ENCODE measurements at regions not wholly inside any gene's neighbourhood (a gene's known extent, or its start where the extent isn't known, plus 50 kb on each side); places are given as distances from the start of the nearest gene placed in this dataset.
"Not testable (repeated sequence)": the region's sequence is repeated elsewhere in the genome, so short reads cannot be mapped to it uniquely, and the experiment has no call there.

DNA sequence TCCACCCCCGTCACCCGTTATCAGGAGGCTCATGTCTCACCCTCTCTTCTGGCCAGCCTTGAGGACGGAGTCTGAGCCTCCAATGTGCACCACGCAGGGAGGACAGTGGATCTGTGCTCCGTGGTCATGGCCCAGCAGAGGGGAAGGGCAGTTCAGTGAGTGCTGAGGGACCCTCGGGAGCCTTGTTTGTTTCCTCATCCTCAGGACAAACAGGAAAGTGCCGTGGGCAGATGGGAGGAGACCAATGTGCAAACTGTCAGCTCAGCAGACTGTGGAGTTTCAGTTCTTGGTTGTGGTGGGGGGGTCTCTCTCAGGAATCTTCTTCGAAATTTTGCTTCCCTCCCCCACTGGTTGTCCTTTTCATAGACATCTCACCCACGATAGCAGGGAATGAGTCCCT is 429.6 kb downstream of the DIRAS2 start:
- not testable (repeated sequence) for H3K4me1 ChIP-seq (ENCODE audit: control insufficient read depth, insufficient read depth, low read length); H3K27ac ChIP-seq (ENCODE audit: low read depth, low read length); DNase-seq (ENCODE audit: low read depth in 4 of 6, low spot score in 6 of 6); H3K36me3 ChIP-seq (ENCODE audit: control insufficient read depth, insufficient read depth, low read length); H3K4me3 ChIP-seq (ENCODE audit: low read depth, low read length); H3K27me3 ChIP-seq (ENCODE audit: control insufficient read depth, insufficient read depth, low read length); H3K9me3 ChIP-seq (ENCODE audit: control insufficient read depth, insufficient read depth, low read length)
- 78% methylated on average over 6 of the region's 9 CpGs for WGBS (ENCODE audit: insufficient coverage)

DNA sequence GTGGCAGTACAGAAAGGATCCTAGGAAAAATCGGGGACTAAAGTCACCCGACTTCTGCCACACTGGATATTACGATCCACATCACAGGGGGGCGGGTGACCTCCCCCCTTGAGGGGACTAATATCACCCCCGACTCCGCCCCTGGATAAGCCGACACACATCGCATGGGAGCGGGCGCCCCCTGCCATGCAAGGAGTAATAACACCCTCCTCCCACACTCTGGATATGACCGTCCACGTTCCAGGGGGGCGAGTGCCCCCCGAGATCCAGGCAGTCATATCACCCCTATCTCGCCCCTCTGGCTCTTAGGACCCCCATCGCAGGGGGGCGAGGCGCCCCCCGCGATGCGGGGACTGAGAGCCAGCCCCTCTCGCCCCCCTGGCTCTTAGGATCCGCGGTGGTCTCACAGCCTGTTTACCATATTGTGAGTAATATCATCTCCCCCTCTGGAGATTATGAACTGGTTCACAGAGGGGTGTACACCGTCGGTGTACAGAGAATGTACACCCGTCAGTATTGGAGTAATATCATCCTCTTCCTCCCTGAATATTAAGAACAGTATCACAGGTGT is 423.0 kb downstream of the DIRAS2 start:
- no peaks in the 10 kb centered on the region for H3K36me3 ChIP-seq (ENCODE audit: control insufficient read depth, insufficient read depth, low read length)
- DNase-seq (ENCODE audit: low read depth in 4 of 6, low spot score in 6 of 6), result no peak

DNA sequence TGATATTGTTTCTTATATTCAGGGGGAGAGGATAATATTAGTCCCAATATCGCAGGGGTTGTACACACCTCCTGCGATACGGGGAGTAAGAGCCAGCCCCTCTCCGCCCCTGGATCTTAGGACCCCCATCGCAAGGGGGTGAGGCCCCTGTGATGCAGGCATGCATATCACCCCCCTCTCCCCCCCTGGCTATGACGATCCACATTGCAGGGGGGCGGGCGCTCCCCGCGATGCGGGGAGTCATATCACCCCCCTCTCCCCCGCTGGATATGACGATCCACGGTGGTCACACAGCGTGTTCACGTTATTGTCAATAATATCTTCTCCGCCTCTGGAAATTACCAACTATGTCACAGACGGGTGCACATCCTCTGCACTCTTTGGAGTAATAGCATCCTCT is 420.7 kb downstream of the DIRAS2 start:
- H3K36me3 ChIP-seq (ENCODE audit: control insufficient read depth, insufficient read depth, low read length); H3K9me3 ChIP-seq (ENCODE audit: control insufficient read depth, insufficient read depth, low read length); H3K4me1 ChIP-seq (ENCODE audit: control insufficient read depth, insufficient read depth, low read length); DNase-seq (ENCODE audit: low read depth in 4 of 6, low spot score in 6 of 6); H3K4me3 ChIP-seq (ENCODE audit: low read depth, low read length); H3K27me3 ChIP-seq (ENCODE audit: control insufficient read depth, insufficient read depth, low read length); H3K27ac ChIP-seq (ENCODE audit: low read depth, low read length): not testable (repeated sequence)
- WGBS (ENCODE audit: insufficient coverage), result 73% methylated on average over 2 of the region's 18 CpGs

More for the DNA sequence above, 423.0 kb downstream of the DIRAS2 start:
- 25% methylated on average over 16 of the region's 27 CpGs for WGBS (ENCODE audit: insufficient coverage)
- no peak overlapping the region for H3K4me3 ChIP-seq (ENCODE audit: low read depth, low read length)
- H3K4me1 ChIP-seq (ENCODE audit: control insufficient read depth, insufficient read depth, low read length), result no peaks in the 10 kb centered on the region
- H3K27ac ChIP-seq (ENCODE audit: low read depth, low read length), result no peak overlapping the region
- no peaks in the 10 kb centered on the region for H3K9me3 ChIP-seq (ENCODE audit: control insufficient read depth, insufficient read depth, low read length)
- no peaks in the 10 kb centered on the region for H3K27me3 ChIP-seq (ENCODE audit: control insufficient read depth, insufficient read depth, low read length)

DNA sequence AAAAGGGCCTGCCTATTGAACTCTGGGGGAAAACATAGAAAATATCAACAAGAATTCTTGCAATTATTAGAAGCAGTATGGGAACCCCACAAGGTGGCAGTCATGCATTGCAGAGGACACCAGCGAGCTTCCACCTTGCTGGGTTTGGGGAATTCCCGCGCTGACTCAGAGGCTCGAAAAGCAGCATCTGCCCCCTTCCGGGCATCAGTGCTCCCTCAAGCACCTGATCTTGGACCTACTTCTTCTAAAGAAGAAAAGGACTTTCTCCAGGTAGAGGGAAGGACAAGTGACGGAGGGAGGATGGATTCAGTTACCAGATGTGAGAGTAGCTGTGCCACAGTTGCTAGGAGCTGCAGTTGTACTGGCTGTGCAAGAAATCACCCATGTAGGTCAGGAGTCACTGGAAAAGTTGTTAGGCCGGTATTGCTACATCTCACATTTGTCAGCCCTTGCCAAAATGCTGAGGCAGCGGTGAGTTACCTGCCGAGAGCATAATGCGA is 415.7 kb downstream of the DIRAS2 start:
- not testable (repeated sequence) for H3K4me3 ChIP-seq (ENCODE audit: low read depth, low read length); H3K27me3 ChIP-seq (ENCODE audit: control insufficient read depth, insufficient read depth, low read length); H3K36me3 ChIP-seq (ENCODE audit: control insufficient read depth, insufficient read depth, low read length); H3K27ac ChIP-seq (ENCODE audit: low read depth, low read length); H3K4me1 ChIP-seq (ENCODE audit: control insufficient read depth, insufficient read depth, low read length); H3K9me3 ChIP-seq (ENCODE audit: control insufficient read depth, insufficient read depth, low read length)
- peak; percentile 7 to 86 (median 37) for DNase-seq (ENCODE audit: low read depth in 4 of 6, low spot score in 6 of 6)
- WGBS (ENCODE audit: insufficient coverage), result 17% methylated on average over 2 of the region's 10 CpGs

DNA sequence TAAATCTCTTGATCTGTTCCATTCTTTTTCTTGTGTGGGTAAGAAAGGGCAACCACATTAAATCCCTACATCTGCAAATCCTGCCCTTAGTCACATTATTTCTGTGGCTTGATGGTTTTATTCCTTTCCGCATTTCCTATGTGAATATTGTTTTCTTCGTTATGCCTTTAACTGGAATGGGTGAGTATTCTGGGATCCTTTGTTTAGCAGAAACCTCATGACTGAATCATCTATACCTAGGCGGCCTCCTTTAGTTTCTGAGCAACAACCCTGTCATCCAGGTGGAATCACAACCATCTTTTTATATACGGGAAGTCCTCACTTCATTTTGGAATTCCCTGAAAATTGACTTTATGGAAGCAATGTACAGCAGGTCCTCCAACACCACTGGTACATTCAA is 409.5 kb downstream of the DIRAS2 start:
- H3K4me1 ChIP-seq (ENCODE audit: control insufficient read depth, insufficient read depth, low read length); H3K4me3 ChIP-seq (ENCODE audit: low read depth, low read length); H3K9me3 ChIP-seq (ENCODE audit: control insufficient read depth, insufficient read depth, low read length); H3K27ac ChIP-seq (ENCODE audit: low read depth, low read length); H3K27me3 ChIP-seq (ENCODE audit: control insufficient read depth, insufficient read depth, low read length); H3K36me3 ChIP-seq (ENCODE audit: control insufficient read depth, insufficient read depth, low read length); DNase-seq (ENCODE audit: low read depth in 4 of 6, low spot score in 6 of 6): not testable (repeated sequence)
- WGBS (ENCODE audit: insufficient coverage), result no CpG with 5 or more reads among the region's 4 CpGs

DNA sequence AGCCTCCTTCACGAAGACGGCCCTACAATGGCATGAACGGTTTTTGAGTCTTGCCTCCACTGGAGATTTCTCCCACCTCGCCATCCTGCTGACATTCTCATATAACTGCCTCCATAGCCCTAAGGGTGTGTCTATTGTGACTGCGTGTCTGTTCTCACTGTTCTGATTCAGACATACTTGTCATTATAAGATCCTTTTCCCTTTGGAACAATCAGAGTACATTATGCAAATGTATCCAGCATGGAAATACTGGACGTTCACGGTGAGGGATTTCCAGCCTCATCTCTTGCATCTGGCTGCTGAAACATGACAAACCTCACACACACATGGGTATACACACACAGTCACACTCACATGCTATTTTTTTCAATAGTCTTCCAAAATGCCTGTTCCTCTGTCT is 402.1 kb downstream of the DIRAS2 start:
- no peak for DNase-seq (ENCODE audit: low read depth in 4 of 6, low spot score in 6 of 6)
- Histone ChIP-seq H3K36me3 (ENCODE audit: control insufficient read depth, insufficient read depth, low read length) (no peaks in the 10 kb centered on the region), H3K4me3 (ENCODE audit: low read depth, low read length) (no peak overlapping the region), H3K27ac (ENCODE audit: low read depth, low read length) (no peak overlapping the region), H3K27me3 (ENCODE audit: control insufficient read depth, insufficient read depth, low read length) (no peaks in the 10 kb centered on the region), H3K9me3 (ENCODE audit: control insufficient read depth, insufficient read depth, low read length) (no peaks in the 10 kb centered on the region), H3K4me1 (ENCODE audit: control insufficient read depth, insufficient read depth, low read length) (no peaks in the 10 kb centered on the region)
- WGBS (ENCODE audit: insufficient coverage), result 49% methylated on average over 4 of the region's 7 CpGs

DNA sequence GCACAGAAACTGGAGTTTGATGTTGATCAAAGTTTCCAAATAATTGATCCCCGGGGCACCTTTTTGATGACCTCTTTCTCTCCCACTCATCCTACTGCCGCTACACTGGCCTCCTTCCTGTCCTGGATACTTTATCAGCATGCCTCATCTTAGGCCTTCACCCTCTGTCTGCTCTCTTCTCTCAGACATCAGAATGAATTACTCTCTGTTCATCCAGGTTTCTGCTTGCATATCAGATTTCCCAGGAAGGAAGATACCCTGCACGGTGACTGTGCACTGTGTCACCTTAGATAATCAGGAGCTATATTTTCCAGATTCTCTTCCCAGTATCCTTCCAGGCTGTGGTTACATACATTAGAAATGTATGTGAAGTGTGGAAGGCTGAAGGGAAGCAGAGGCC is 397.0 kb downstream of the DIRAS2 start:
- H3K9me3 ChIP-seq (ENCODE audit: control insufficient read depth, insufficient read depth, low read length), result no peaks in the 10 kb centered on the region
- no peak for DNase-seq (ENCODE audit: low read depth in 4 of 6, low spot score in 6 of 6)
- H3K4me3 ChIP-seq (ENCODE audit: low read depth, low read length), result no peak overlapping the region
- H3K27me3 ChIP-seq (ENCODE audit: control insufficient read depth, insufficient read depth, low read length), result no peaks in the 10 kb centered on the region
- WGBS (ENCODE audit: insufficient coverage), result 40% methylated on average over 1 of the region's 3 CpGs
- no peaks in the 10 kb centered on the region for H3K36me3 ChIP-seq (ENCODE audit: control insufficient read depth, insufficient read depth, low read length)
- no peaks in the 10 kb centered on the region for H3K4me1 ChIP-seq (ENCODE audit: control insufficient read depth, insufficient read depth, low read length)
- no peak overlapping the region for H3K27ac ChIP-seq (ENCODE audit: low read depth, low read length)

DNA sequence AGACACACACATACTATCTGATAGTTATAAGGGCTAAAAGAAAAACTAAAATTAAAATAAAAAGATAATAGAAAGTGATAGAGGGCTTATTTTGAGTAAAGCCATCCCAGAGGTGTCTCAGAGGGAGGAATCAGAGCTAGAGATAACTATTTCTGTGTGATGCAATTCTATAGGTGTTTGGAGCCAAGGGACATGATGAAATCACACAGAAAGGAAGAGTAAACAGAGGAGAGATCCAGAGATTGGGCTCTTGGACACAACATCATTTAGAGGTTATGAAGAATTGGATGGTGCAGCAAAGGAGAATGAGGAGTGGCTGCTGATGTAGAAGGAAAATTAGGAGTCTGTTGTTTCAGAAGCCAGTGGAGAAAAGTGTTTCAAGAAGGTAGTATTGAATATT is 393.5 kb downstream of the DIRAS2 start:
- Histone ChIP-seq H3K4me1 (ENCODE audit: control insufficient read depth, insufficient read depth, low read length) (no peaks in the 10 kb centered on the region), H3K9me3 (ENCODE audit: control insufficient read depth, insufficient read depth, low read length) (no peaks in the 10 kb centered on the region)
- no peak for DNase-seq (ENCODE audit: low read depth in 4 of 6, low spot score in 6 of 6)

DNA sequence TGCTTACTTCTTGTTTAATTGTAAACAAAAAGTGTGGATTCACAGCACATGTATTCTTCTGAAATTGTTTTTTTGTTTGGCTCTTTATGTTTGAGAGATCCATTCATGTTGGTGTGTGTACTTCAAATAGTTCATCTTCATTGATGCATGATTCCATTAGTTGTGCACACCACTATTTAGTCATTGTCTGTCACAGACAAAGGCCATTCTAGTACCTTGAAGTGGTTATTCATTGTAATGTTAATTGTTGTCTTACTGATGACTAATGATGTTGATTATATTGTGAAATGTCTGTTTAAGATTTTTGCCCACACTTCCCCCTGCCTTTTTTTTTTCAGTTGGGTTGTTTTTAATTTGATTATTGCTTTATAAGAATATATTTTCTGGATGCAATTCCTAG is 391.3 kb downstream of the DIRAS2 start:
- Histone ChIP-seq H3K4me3 (ENCODE audit: low read depth, low read length) (no peak overlapping the region), H3K4me1 (ENCODE audit: control insufficient read depth, insufficient read depth, low read length) (no peaks in the 10 kb centered on the region), H3K9me3 (ENCODE audit: control insufficient read depth, insufficient read depth, low read length) (no peaks in the 10 kb centered on the region), H3K36me3 (ENCODE audit: control insufficient read depth, insufficient read depth, low read length) (no peaks in the 10 kb centered on the region), H3K27me3 (ENCODE audit: control insufficient read depth, insufficient read depth, low read length) (no peaks in the 10 kb centered on the region), H3K27ac (ENCODE audit: low read depth, low read length) (no peak overlapping the region)
- DNase-seq (ENCODE audit: low read depth in 4 of 6, low spot score in 6 of 6), result no peak

More for the DNA sequence above, 393.5 kb downstream of the DIRAS2 start:
- H3K27me3 ChIP-seq (ENCODE audit: control insufficient read depth, insufficient read depth, low read length), result no peaks in the 10 kb centered on the region
- H3K27ac ChIP-seq (ENCODE audit: low read depth, low read length), result no peak overlapping the region
- H3K4me3 ChIP-seq (ENCODE audit: low read depth, low read length), result no peak overlapping the region
- H3K36me3 ChIP-seq (ENCODE audit: control insufficient read depth, insufficient read depth, low read length), result no peaks in the 10 kb centered on the region

DNA sequence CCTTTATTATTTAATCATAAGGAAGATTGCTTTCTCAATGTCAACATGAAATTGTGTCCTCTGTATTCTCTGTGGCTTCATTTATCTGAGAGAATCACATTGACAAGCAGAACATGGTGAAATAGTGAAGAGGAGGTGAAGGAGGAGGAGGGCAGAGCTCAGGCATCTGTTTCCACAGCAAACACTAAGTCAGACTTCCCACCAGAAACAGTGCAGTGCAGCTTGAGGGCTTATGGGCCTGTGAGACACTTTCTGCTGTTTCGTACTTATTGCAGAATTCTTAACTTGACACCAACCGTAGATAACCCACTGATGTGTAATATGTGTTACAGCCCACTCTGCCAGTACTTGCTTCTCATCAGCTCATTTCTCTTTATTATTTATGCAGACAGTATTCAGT is 386.3 kb downstream of the DIRAS2 start:
- no peak overlapping the region for H3K4me3 ChIP-seq (ENCODE audit: low read depth, low read length)
- H3K9me3 ChIP-seq (ENCODE audit: control insufficient read depth, insufficient read depth, low read length), result no peaks in the 10 kb centered on the region
- WGBS (ENCODE audit: insufficient coverage), result no CpG with 5 or more reads among the region's 2 CpGs
- H3K27me3 ChIP-seq (ENCODE audit: control insufficient read depth, insufficient read depth, low read length), result no peaks in the 10 kb centered on the region
- DNase-seq (ENCODE audit: low read depth in 4 of 6, low spot score in 6 of 6), result no peak
- no peaks in the 10 kb centered on the region for H3K36me3 ChIP-seq (ENCODE audit: control insufficient read depth, insufficient read depth, low read length)
- no peak overlapping the region for H3K27ac ChIP-seq (ENCODE audit: low read depth, low read length)
- no peaks in the 10 kb centered on the region for H3K4me1 ChIP-seq (ENCODE audit: control insufficient read depth, insufficient read depth, low read length)
